ENCODE measurements at regions not wholly inside any gene's neighbourhood (a gene's known extent, or its start where the extent isn't known, plus 50 kb on each side); places are given as distances from the start of the nearest gene placed in this dataset.
"Not testable (repeated sequence)": the region's sequence is repeated elsewhere in the genome, so short reads cannot be mapped to it uniquely, and the experiment has no call there.

DNA sequence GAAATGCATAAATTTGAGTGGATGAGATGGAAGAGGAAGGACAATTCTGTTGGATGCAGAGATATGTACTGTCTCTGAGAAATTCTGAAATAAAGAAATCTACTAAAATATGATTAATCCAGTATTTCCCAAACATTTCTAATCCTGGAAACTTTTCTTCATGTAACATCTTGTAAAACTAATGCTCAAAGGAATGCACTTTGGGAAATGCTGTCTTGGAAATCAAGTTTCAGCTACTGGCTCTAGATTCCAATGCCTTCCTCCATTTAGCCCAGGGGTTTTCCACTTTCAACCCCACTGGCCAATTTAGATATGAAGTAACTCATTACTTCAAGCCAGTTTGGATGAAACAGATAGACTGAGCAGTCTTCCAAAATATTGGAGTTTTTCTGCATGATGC is 355.1 kb downstream of the TXNL1 start:
- no peak for DNase-seq (ENCODE audit: low spot score)
- in situ Hi-C loops (cut with MboI; ENCODE audit: low pct_unique_long_range_greater_than_20kb, low sequenced_read_pairs, unreplicated experiment): no loop called here
- TF ChIP-seq, protein P1, sequence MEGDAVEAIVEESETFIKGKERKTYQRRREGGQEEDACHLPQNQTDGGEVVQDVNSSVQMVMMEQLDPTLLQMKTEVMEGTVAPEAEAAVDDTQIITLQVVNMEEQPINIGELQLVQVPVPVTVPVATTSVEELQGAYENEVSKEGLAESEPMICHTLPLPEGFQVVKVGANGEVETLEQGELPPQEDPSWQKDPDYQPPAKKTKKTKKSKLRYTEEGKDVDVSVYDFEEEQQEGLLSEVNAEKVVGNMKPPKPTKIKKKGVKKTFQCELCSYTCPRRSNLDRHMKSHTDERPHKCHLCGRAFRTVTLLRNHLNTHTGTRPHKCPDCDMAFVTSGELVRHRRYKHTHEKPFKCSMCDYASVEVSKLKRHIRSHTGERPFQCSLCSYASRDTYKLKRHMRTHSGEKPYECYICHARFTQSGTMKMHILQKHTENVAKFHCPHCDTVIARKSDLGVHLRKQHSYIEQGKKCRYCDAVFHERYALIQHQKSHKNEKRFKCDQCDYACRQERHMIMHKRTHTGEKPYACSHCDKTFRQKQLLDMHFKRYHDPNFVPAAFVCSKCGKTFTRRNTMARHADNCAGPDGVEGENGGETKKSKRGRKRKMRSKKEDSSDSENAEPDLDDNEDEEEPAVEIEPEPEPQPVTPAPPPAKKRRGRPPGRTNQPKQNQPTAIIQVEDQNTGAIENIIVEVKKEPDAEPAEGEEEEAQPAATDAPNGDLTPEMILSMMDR (IDR thresholded peaks at IDR 0.05; ENCODE audit: extremely low read depth, insufficient read depth, missing control alignments): no peak

DNA sequence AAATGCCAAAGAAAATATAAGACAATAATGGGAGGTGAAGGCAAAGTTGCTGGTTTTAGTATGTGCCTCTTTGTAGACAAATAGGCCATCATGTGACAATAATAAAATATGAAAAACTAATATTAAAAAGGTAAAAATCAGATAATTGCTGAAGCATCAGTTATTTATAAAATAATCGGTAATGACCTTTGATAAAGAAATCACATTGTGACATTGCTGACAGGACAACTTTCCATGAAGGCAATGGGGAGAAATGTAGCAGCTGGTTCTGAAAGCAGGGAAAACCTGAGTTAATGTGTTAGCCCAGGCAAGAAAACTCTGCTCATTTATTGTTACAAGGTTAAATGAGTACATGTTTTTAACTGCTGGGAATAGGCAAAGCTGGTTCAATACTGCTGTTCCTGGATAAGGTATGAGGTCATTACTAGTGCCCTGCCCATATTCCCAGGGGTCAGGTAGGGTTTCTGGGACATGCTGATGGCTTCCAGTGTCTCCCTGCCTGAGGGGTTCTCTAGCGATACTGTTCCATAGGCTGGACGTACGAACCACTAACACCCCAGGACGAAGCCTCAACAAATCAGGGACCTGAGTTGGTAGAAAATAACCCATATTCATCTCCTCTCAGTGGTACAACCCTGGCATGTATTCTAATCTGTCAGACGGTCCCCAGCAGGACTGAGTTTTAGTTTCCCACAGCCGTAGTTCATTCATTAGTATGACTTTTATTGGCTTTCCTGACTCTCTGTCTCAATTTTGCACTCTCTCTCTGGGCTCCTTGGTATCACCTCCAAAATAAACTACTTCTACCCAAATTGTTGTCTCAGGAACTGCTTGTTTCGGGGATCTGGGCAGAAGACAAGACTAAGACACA is 355.9 kb downstream of the TXNL1 start:
- TF ChIP-seq, protein P1 (IDR thresholded peaks at IDR 0.05; ENCODE audit: extremely low read depth, insufficient read depth, missing control alignments): no peak
- DNase-seq (ENCODE audit: low spot score): no peak
- in situ Hi-C loops (cut with MboI; ENCODE audit: low pct_unique_long_range_greater_than_20kb, low sequenced_read_pairs, unreplicated experiment): no loop called here

DNA sequence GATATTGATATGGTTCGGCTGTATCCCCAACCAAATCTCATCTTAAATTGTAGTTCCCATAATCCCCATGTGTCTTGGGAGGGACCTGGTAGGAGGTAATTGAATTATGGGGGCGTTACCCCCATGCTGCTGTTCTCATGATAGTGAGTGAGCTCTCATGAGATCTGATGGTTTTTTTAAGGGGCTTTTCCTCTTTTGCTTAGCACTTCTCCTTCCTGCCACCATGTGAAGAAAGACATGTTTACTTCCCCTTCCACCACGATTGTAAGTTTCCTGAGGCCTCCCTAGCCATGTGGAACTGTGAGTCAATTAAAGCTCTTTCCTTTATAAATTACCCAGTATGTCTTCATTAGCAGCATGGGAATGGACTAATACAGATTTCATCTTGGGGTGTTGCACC is 358.6 kb downstream of the TXNL1 start:
- in situ Hi-C loops (cut with MboI; ENCODE audit: low pct_unique_long_range_greater_than_20kb, low sequenced_read_pairs, unreplicated experiment); DNase-seq (ENCODE audit: low spot score): not testable (repeated sequence)

DNA sequence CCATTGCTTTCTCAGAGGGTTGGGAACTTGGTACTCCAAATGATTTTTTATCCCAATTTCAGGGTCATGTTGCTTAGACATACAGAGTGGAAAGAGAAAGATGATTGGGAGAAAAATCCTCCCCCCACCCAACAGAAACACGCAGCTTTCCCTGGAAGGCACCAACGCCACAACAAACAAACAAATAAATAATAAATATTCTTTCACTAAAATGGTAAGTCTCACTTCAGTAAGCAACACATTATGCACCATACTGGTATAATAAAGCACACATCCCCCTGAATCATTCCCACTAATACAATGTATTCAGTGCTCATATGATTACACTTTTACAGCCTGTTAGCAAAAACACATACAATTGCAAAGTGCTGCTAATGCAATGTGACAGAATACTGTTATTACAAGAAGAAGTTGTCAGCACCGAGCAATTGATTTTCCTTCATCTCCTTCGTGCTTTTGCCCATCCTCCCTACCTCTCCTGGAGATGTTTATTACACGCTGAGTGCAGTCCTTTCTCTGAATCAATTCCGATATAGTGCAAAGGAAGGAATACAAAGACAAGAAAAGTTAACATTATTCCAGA is 359.9 kb downstream of the TXNL1 start:
- TF ChIP-seq, protein P1 (IDR thresholded peaks at IDR 0.05; ENCODE audit: extremely low read depth, insufficient read depth, missing control alignments): no peak
- no peak for DNase-seq (ENCODE audit: low spot score)
- in situ Hi-C loops (cut with MboI; ENCODE audit: low pct_unique_long_range_greater_than_20kb, low sequenced_read_pairs, unreplicated experiment): no loop called here

DNA sequence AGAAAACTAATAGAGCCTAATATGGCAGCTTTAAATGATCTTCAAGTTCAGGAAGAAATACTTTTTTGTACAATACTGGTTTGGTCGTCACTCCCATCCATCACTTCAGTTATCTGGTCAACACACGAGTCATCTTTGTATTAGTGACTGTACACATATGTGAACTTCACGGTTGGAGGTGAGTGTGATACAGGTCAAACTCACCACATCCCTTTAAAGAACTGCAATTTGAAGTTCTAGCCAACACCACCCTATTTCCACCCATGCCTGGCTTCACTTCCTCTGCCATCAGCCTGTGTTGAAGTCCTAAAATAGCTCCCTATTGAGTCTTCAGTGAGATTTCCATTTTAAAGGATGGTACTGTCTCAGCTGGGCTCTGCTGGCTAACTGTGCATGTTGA is 361.9 kb downstream of the TXNL1 start:
- no peak for DNase-seq (ENCODE audit: low spot score)
- TF ChIP-seq, protein P1 (IDR thresholded peaks at IDR 0.05; ENCODE audit: extremely low read depth, insufficient read depth, missing control alignments): no peak
- in situ Hi-C loops (cut with MboI; ENCODE audit: low pct_unique_long_range_greater_than_20kb, low sequenced_read_pairs, unreplicated experiment): no loop called here

DNA sequence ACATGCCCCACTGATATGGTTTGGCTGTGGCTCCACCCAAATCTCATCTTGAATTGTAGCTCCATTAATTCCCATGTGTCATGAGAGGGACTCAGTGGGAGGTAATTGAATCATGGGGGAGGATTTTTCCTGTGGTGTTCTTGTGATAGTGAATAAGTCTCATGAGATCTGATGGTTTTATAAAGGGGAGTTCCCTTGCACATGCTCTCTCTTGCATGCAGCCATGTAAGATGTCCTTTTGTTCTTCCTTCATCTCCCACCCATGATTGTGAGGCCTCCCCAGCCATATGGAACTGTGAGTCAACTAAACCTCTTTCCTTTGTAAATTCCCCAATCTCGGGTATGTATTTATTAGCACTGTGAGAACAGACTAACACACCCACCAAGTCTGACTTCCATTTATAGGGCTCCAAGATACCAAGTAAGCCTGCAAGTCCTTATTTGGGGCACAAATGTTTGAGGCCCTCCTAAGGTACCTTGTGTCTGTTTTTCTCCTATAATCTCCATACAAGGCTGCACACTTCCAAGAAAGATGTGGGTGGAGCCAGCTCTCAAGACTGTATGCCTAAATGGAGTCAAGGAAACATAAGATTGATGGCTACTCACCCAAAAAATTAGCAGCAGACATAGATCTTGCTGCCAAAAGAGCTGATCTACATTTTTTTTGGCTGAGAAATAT is 364.7 kb downstream of the TXNL1 start:
- in situ Hi-C loops (cut with MboI; ENCODE audit: low pct_unique_long_range_greater_than_20kb, low sequenced_read_pairs, unreplicated experiment): no loop called here
- TF ChIP-seq, protein P1 (IDR thresholded peaks at IDR 0.05; ENCODE audit: extremely low read depth, insufficient read depth, missing control alignments): no peak
- no peak for DNase-seq (ENCODE audit: low spot score)
